Ishikawa (cell line): ENCODE measurements at regions not wholly inside any gene's neighbourhood (a gene's known extent, or its start where the extent isn't known, plus 50 kb on each side); places are given as distances from the start of the nearest gene placed in this dataset.

Source experiments
- CEBPB ChIP-seq: IDR thresholded peaks from 2 replicates; pipeline ENCODE4 v1.6.1; 2012
- EGR1 ChIP-seq: IDR thresholded peaks from 2 replicates; pipeline ENCODE4 v1.6.1; 2012
- EP300 ChIP-seq: IDR thresholded peaks from 2 replicates; pipeline ENCODE4 v1.6.1; 2012; ENCODE audit warnings: borderline replicate concordance
- NFIC ChIP-seq: IDR thresholded peaks from 2 replicates; pipeline ENCODE4 v1.6.1; 2012
- RAD21 ChIP-seq: IDR thresholded peaks from 2 replicates; pipeline ENCODE4 v1.6.1; 2012; ENCODE audit warnings: low read depth
- TAF1 ChIP-seq: IDR thresholded peaks from 2 replicates; pipeline ENCODE4 v1.6.1; 2012; ENCODE audit warnings: low read depth, mild to moderate bottlenecking
- TEAD4 ChIP-seq: IDR thresholded peaks from 2 replicates; pipeline ENCODE4 v1.6.1; 2012
- YY1 ChIP-seq: IDR thresholded peaks from 2 replicates; pipeline ENCODE4 v1.6.1; 2012; ENCODE audit warnings: low read depth
- TF ChIP-seq, protein P1 (sequence below): IDR thresholded peaks from 2 replicates; pipeline ENCODE4 v1.6.1; 2012; ENCODE audit warnings: low read depth, mild to moderate bottlenecking
- TF ChIP-seq, protein P2 (sequence below): IDR thresholded peaks from 2 replicates; pipeline ENCODE4 v1.6.1; 2012
- TF ChIP-seq, protein P3 (sequence below): IDR thresholded peaks from 2 replicates; pipeline ENCODE4 v1.6.1; 2012

DNA sequence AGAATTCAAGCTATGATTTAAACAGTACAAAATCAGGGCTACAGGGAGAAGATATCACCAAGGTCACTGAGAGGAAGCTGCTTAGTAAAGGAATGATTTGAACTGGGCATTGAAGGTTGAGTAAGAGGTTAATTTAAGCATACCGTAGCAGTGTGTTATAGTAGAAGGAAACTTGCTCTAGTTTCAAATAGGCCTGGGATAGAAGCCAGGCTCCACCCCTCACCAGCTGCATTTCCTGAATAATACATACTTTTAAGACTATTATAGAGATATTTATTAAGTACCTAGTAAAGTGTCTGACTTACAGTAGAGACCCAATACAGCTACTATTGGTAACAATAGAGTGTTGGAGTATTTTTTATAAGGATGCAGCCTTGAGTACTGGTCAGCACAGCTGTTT is 118.0 kb upstream of the GLRA2 start:
- TF ChIP-seq CEBPB (no peak), TAF1 (no peak), EP300 (no peak), NFIC (no peak), RAD21 (no peak), EGR1 (no peak), TEAD4 (no peak), YY1 (no peak)
- TF ChIP-seq, protein P1, sequence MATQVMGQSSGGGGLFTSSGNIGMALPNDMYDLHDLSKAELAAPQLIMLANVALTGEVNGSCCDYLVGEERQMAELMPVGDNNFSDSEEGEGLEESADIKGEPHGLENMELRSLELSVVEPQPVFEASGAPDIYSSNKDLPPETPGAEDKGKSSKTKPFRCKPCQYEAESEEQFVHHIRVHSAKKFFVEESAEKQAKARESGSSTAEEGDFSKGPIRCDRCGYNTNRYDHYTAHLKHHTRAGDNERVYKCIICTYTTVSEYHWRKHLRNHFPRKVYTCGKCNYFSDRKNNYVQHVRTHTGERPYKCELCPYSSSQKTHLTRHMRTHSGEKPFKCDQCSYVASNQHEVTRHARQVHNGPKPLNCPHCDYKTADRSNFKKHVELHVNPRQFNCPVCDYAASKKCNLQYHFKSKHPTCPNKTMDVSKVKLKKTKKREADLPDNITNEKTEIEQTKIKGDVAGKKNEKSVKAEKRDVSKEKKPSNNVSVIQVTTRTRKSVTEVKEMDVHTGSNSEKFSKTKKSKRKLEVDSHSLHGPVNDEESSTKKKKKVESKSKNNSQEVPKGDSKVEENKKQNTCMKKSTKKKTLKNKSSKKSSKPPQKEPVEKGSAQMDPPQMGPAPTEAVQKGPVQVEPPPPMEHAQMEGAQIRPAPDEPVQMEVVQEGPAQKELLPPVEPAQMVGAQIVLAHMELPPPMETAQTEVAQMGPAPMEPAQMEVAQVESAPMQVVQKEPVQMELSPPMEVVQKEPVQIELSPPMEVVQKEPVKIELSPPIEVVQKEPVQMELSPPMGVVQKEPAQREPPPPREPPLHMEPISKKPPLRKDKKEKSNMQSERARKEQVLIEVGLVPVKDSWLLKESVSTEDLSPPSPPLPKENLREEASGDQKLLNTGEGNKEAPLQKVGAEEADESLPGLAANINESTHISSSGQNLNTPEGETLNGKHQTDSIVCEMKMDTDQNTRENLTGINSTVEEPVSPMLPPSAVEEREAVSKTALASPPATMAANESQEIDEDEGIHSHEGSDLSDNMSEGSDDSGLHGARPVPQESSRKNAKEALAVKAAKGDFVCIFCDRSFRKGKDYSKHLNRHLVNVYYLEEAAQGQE, result no peak
- TF ChIP-seq, protein P2, sequence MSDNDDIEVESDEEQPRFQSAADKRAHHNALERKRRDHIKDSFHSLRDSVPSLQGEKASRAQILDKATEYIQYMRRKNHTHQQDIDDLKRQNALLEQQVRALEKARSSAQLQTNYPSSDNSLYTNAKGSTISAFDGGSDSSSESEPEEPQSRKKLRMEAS, result no peak
- TF ChIP-seq, protein P3, sequence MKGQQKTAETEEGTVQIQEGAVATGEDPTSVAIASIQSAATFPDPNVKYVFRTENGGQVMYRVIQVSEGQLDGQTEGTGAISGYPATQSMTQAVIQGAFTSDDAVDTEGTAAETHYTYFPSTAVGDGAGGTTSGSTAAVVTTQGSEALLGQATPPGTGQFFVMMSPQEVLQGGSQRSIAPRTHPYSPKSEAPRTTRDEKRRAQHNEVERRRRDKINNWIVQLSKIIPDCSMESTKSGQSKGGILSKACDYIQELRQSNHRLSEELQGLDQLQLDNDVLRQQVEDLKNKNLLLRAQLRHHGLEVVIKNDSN, result no peak
